ENCODE measurements at regions not wholly inside any gene's neighbourhood (a gene's known extent, or its start where the extent isn't known, plus 50 kb on each side); places are given as distances from the start of the nearest gene placed in this dataset.

DNA sequence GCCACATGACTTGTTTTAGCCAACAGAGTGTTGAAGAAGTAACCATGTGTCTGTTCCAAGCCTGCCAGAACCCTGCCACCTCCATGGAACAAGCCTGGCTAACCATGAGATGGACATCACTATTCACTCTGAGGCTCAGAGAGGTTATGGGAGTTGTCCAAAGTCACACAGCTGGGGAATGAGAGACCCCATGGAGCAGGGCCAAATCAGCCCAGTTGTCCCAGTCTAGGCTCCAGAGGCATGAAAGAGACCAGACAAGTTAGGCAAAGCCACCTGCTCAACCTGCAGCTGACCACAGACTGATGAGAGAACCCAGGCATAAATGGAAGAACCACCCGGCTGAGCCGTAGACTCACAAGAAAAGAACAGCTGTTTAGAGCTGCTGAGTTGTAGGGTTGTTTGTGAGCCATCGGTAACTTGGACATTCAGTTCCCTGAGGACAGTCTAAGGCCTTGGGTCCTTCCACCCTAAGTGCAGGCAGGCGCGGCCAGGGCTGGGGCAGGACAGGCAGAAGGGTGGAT lies 74.7 kb upstream of the PHF21B start:
- Mint-ChIP-seq H3K9me3 (peaks cover 5% of the 10 kb centered on the region), H3K4me3 (no peak overlapping the region), H3K27me3 (ENCODE audit: insufficient read depth) (no peaks in the 10 kb centered on the region), H3K36me3 (ENCODE audit: low read depth) (no peaks in the 10 kb centered on the region), H3K4me1 (peaks cover 49% of the 10 kb centered on the region), H3K27ac (no peak overlapping the region)
- TF ChIP-seq, protein P1, sequence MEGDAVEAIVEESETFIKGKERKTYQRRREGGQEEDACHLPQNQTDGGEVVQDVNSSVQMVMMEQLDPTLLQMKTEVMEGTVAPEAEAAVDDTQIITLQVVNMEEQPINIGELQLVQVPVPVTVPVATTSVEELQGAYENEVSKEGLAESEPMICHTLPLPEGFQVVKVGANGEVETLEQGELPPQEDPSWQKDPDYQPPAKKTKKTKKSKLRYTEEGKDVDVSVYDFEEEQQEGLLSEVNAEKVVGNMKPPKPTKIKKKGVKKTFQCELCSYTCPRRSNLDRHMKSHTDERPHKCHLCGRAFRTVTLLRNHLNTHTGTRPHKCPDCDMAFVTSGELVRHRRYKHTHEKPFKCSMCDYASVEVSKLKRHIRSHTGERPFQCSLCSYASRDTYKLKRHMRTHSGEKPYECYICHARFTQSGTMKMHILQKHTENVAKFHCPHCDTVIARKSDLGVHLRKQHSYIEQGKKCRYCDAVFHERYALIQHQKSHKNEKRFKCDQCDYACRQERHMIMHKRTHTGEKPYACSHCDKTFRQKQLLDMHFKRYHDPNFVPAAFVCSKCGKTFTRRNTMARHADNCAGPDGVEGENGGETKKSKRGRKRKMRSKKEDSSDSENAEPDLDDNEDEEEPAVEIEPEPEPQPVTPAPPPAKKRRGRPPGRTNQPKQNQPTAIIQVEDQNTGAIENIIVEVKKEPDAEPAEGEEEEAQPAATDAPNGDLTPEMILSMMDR (conservative IDR thresholded peaks at IDR 0.05): no peak
- no peak overlapping the region for H3K9ac ChIP-seq (ENCODE audit: extremely low read depth, low read length, poor library complexity, severe bottlenecking)
- no peak overlapping the region for H3K27ac ChIP-seq (ENCODE audit: low read depth, low read length)
- H3K9me3 ChIP-seq (ENCODE audit: control insufficient read depth, low read length): no peaks in the 10 kb centered on the region
- no peak overlapping the region for H3K4me3 ChIP-seq (ENCODE audit: low read length)
- H3K36me3 ChIP-seq (ENCODE audit: control insufficient read depth, insufficient read depth, low read length): no peaks in the 10 kb centered on the region
- DNase-seq: no peak
- H3K27me3 ChIP-seq (ENCODE audit: control insufficient read depth, insufficient read depth, low read length, poor library complexity, severe bottlenecking): no peaks in the 10 kb centered on the region
- WGBS, 2 experiments (ENCODE audit: insufficient coverage in 1 of 2, insufficient read length in 1 of 2): 96 to 100% methylated on average over 2 to 5 of the region's 5 CpGs
- H3K4me1 ChIP-seq (ENCODE audit: control insufficient read depth, insufficient read depth, low read length): peaks cover 3% of the 10 kb centered on the region

DNA sequence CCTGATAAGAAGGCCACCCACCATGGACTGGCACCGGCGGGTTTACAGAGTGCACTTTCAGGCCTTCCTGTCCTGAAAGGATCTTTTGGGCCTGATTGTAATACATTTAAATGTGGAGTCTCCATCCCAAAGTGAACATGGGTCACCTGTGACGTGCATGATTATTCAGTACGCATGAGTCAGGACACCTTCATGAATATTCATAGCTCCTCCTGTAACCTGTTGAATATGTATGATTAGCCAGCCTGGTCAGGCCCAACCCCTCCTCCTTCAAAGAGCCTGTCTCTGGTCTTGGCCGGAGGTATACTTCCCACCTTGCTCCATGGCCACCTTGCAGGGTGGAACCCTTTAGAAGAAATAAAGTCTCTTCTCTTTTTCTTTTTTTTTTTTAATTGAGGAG lies 75.9 kb upstream of the NUP50 start:
- Histone ChIP-seq H3K9ac (ENCODE audit: extremely low read depth, low read length, poor library complexity, severe bottlenecking) (no peak overlapping the region), H3K27ac (ENCODE audit: low read depth, low read length) (no peak overlapping the region), H3K4me1 (ENCODE audit: control insufficient read depth, insufficient read depth, low read length) (peaks cover 12% of the 10 kb centered on the region), H3K4me3 (ENCODE audit: low read length) (no peak overlapping the region), H3K27me3 (ENCODE audit: control insufficient read depth, insufficient read depth, low read length, poor library complexity, severe bottlenecking) (no peaks in the 10 kb centered on the region), H3K9me3 (ENCODE audit: control insufficient read depth, low read length) (no peaks in the 10 kb centered on the region), H3K36me3 (ENCODE audit: control insufficient read depth, insufficient read depth, low read length) (no peaks in the 10 kb centered on the region)
- H3K36me3 Mint-ChIP-seq (ENCODE audit: low read depth): no peaks in the 10 kb centered on the region
- peak overlapping the region; percentile 75 for H3K27ac Mint-ChIP-seq
- TF ChIP-seq, protein P1 (conservative IDR thresholded peaks at IDR 0.05): no peak
- H3K4me1 Mint-ChIP-seq: peaks cover 52% of the 10 kb centered on the region
- WGBS, 2 experiments (ENCODE audit: insufficient coverage in 1 of 2, insufficient read length in 1 of 2): 82 to 91% methylated on average over 3 to 5 of the region's 5 CpGs
- peak; percentile 70 for DNase-seq
- no peaks in the 10 kb centered on the region for H3K27me3 Mint-ChIP-seq (ENCODE audit: insufficient read depth)
- no peaks in the 10 kb centered on the region for H3K9me3 Mint-ChIP-seq
- no peak overlapping the region for H3K4me3 Mint-ChIP-seq

DNA sequence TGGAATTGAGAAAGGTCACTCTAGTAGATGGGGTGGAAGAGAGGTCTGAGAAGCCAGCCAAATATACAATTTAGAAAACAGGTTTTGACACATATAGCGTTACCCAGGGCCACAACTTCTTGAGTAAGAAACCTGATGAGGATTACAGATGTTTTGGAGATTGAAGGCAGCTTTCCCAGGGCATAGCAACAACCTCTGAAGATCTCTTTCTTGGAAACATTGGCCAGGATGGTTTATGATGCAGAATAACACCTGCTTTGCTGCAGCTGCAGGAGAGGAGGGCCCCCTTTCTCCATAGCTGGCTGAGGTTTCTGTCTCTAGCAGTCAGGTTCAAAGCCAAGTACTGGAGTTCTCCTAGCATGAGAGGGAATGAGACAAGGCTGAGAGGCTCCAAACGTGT lies 75.1 kb upstream of the NUP50 start:
- peaks cover 52% of the 10 kb centered on the region for H3K4me1 Mint-ChIP-seq
- Histone ChIP-seq H3K9me3 (ENCODE audit: control insufficient read depth, low read length) (no peaks in the 10 kb centered on the region), H3K9ac (ENCODE audit: extremely low read depth, low read length, poor library complexity, severe bottlenecking) (no peak overlapping the region), H3K27me3 (ENCODE audit: control insufficient read depth, insufficient read depth, low read length, poor library complexity, severe bottlenecking) (no peaks in the 10 kb centered on the region), H3K4me1 (ENCODE audit: control insufficient read depth, insufficient read depth, low read length) (peaks cover 12% of the 10 kb centered on the region), H3K4me3 (ENCODE audit: low read length) (no peak overlapping the region), H3K36me3 (ENCODE audit: control insufficient read depth, insufficient read depth, low read length) (no peaks in the 10 kb centered on the region), H3K27ac (ENCODE audit: low read depth, low read length) (no peak overlapping the region)
- no peaks in the 10 kb centered on the region for H3K27me3 Mint-ChIP-seq (ENCODE audit: insufficient read depth)
- DNase-seq: no peak
- H3K27ac Mint-ChIP-seq: peak overlapping the region; percentile 28
- WGBS, 2 experiments (ENCODE audit: insufficient coverage in 1 of 2, insufficient read length in 1 of 2): 90 to 94% methylated on average over 2 of the region's 2 CpGs
- TF ChIP-seq, protein P1 (conservative IDR thresholded peaks at IDR 0.05): no peak
- H3K9me3 Mint-ChIP-seq: no peaks in the 10 kb centered on the region
- no peak overlapping the region for H3K4me3 Mint-ChIP-seq
- no peaks in the 10 kb centered on the region for H3K36me3 Mint-ChIP-seq (ENCODE audit: low read depth)

All from endodermal cell (in vitro differentiated cells).